Neural cell (in vitro differentiated cells): ENCODE measurements at regions not wholly inside any gene's neighbourhood (a gene's known extent, or its start where the extent isn't known, plus 50 kb on each side); places are given as distances from the start of the nearest gene placed in this dataset.

Experiments used
- H2AFZ ChIP-seq: fragments of 200-600, 300-800 bp; sonication (generic), shearing (Covaris generic); 2 replicates; pipeline ENCODE4 v1.6.0; 2014; ENCODE audit warnings: low read depth, mild to moderate bottlenecking, antibody characterized with exemption, low read length, moderate library complexity
- H3F3A ChIP-seq: fragments of 200-600 bp; shearing (Covaris generic); 2 replicates; pipeline ENCODE4 v1.6.1; 2016; ENCODE audit warnings: mild to moderate bottlenecking, moderate library complexity, mixed read lengths, antibody characterized with exemption, low read length; ENCODE audit not compliant: insufficient read depth, poor library complexity, severe bottlenecking
- H3K27ac ChIP-seq: fragments of 200-600, 300-800 bp; sonication (generic), shearing (Covaris generic); 2 replicates; pipeline ENCODE4 v1.5.1; 2014; ENCODE audit warnings: mild to moderate bottlenecking, low read length, moderate library complexity
- H3K27me3 ChIP-seq: fragments of 300-800, 200-600 bp; sonication (generic), shearing (Covaris generic); 2 replicates; pipeline ENCODE4 v1.6.0; 2014; ENCODE audit warnings: mild to moderate bottlenecking, low read depth, low read length, moderate library complexity; ENCODE audit not compliant: insufficient read depth
- H3K36me3 ChIP-seq: fragments of 300-800, 200-600 bp; sonication (generic), shearing (Covaris generic); 2 replicates; pipeline ENCODE4 v1.5.1; 2014; ENCODE audit warnings: mild to moderate bottlenecking, antibody characterized with exemption, low read length, moderate library complexity; ENCODE audit not compliant: insufficient read depth
- H3K4me2 ChIP-seq: fragments of 300-800, 200-600 bp; sonication (generic), shearing (Covaris generic); 2 replicates; pipeline ENCODE4 v1.6.0; 2014; ENCODE audit warnings: mild to moderate bottlenecking, low read length
- H3K4me3 ChIP-seq: fragments of 300-800, 200-600 bp; sonication (generic), shearing (Covaris generic); 2 replicates; pipeline ENCODE4 v1.5.1; 2014; ENCODE audit warnings: mild to moderate bottlenecking, low read length, moderate library complexity
- H3K79me2 ChIP-seq: fragments of 200-600 bp; shearing (Covaris generic); replicated peaks from 2 replicates; pipeline ENCODE4 v1.6.0; 2014; ENCODE audit warnings: mild to moderate bottlenecking, low read length, moderate library complexity; ENCODE audit not compliant: insufficient read depth
- H3K9ac ChIP-seq: fragments of 300-800, 200-600 bp; sonication (generic), shearing (Covaris generic); 2 replicates; pipeline ENCODE4 v1.6.1; 2016; ENCODE audit warnings: mild to moderate bottlenecking, low read length, mixed read lengths
- H3K9me2 ChIP-seq: fragments of 200-600 bp; shearing (Covaris generic); 2 replicates; pipeline ENCODE4 v1.6.1; 2016; ENCODE audit warnings: mild to moderate bottlenecking, low read length, mixed read lengths; ENCODE audit not compliant: insufficient read depth
- H3K9me3 ChIP-seq: fragments of 200-600, 300-800 bp; sonication (generic), shearing (Covaris generic); 2 replicates; pipeline ENCODE4 v1.6.1; 2016; ENCODE audit warnings: mild to moderate bottlenecking, mixed run types, low read length, moderate library complexity, mixed read lengths
- H4K20me1 ChIP-seq: fragments of 200-600 bp; shearing (Covaris generic); 2 replicates; pipeline ENCODE4 v1.6.1; 2016; ENCODE audit warnings: mild to moderate bottlenecking, mixed run types; ENCODE audit not compliant: insufficient read depth
- EP300 ChIP-seq: fragments of 450-650 bp; conservative IDR thresholded peaks from 2 replicates; pipeline ENCODE4 v1.6.1; 2014; ENCODE audit warnings: antibody characterized with exemption, mild to moderate bottlenecking, moderate library complexity; ENCODE audit not compliant: poor library complexity, severe bottlenecking
- EZH2 ChIP-seq: fragments of 200-600, 300-800 bp; shearing (Covaris generic), sonication (generic); IDR thresholded peaks from 2 replicates; pipeline ENCODE4 v1.6.1; 2014; ENCODE audit warnings: antibody characterized with exemption, low read length, borderline replicate concordance, mild to moderate bottlenecking; ENCODE audit not compliant: insufficient read depth, poor library complexity, severe bottlenecking
- MXI1 ChIP-seq: fragments of 450-650 bp; conservative IDR thresholded peaks from 2 replicates; pipeline ENCODE4 v1.6.1; 2014; ENCODE audit warnings: antibody characterized with exemption, mild to moderate bottlenecking; ENCODE audit not compliant: poor library complexity, severe bottlenecking
- POLR2AphosphoS5 ChIP-seq: IDR thresholded peaks from 2 replicates; pipeline ENCODE4 v1.6.1; 2012
- RAD21 ChIP-seq: fragments of 450-650 bp; conservative IDR thresholded peaks from 2 replicates; pipeline ENCODE4 v1.6.1; 2014; ENCODE audit warnings: antibody characterized with exemption, mild to moderate bottlenecking, moderate library complexity
- SMC3 ChIP-seq: fragments of 450-650 bp; conservative IDR thresholded peaks from 2 replicates; pipeline ENCODE4 v1.6.1; 2014; ENCODE audit warnings: antibody characterized with exemption, mild to moderate bottlenecking, moderate library complexity; ENCODE audit not compliant: poor library complexity
- TAF1 ChIP-seq: IDR thresholded peaks from 2 replicates; pipeline ENCODE4 v1.6.1; 2012; ENCODE audit warnings: low read depth
- TF ChIP-seq, protein P1 (sequence below): fragments of 450-650 bp; IDR thresholded peaks from 2 replicates; pipeline ENCODE4 v1.5.1; 2014; ENCODE audit warnings: antibody characterized with exemption, mild to moderate bottlenecking, moderate library complexity; ENCODE audit not compliant: poor library complexity, severe bottlenecking
- TF ChIP-seq, protein P2 (sequence below): IDR thresholded peaks from 2 replicates; pipeline ENCODE4 v1.6.1; 2012; ENCODE audit warnings: borderline replicate concordance

DNA sequence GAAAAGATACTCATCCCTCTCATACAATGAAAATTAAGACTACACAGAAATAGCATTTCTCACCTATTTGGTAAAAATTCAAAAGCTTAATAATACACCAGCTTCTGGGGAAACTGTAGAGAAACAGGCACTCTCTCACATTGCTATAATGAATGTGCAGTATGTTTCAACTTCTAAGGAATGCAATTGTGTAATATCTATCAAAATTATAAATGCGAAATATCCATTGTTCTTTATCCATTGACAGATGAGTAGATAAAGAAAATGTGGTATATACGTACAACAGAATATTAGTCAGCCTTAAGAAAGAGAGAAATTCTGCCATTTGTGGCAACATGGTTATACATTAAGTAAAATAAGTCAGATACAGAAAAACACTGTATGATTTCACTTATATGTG, 101.4 kb upstream of the OR9G4 start:
- Histone ChIP-seq H4K20me1 (no peaks in the 10 kb centered on the region), H3K9me2 (no peaks in the 10 kb centered on the region), H3K36me3 (no peaks in the 10 kb centered on the region), H3K27ac (no peak overlapping the region), H3K9me3 (no peaks in the 10 kb centered on the region), H3K79me2 (no peaks in the 10 kb centered on the region), H3K4me2 (no peak overlapping the region), H3K9ac (no peak overlapping the region), H3F3A (no peaks in the 10 kb centered on the region), H2AFZ (no peak overlapping the region), H3K27me3 (no peaks in the 10 kb centered on the region), H3K4me3 (no peak overlapping the region)
- no peak for TF ChIP-seq TAF1
- no peak for TF ChIP-seq POLR2AphosphoS5
- TF ChIP-seq SMC3: no peak
- TF ChIP-seq, protein P1, sequence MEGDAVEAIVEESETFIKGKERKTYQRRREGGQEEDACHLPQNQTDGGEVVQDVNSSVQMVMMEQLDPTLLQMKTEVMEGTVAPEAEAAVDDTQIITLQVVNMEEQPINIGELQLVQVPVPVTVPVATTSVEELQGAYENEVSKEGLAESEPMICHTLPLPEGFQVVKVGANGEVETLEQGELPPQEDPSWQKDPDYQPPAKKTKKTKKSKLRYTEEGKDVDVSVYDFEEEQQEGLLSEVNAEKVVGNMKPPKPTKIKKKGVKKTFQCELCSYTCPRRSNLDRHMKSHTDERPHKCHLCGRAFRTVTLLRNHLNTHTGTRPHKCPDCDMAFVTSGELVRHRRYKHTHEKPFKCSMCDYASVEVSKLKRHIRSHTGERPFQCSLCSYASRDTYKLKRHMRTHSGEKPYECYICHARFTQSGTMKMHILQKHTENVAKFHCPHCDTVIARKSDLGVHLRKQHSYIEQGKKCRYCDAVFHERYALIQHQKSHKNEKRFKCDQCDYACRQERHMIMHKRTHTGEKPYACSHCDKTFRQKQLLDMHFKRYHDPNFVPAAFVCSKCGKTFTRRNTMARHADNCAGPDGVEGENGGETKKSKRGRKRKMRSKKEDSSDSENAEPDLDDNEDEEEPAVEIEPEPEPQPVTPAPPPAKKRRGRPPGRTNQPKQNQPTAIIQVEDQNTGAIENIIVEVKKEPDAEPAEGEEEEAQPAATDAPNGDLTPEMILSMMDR: no peak
- no peak for TF ChIP-seq MXI1
- no peak for TF ChIP-seq RAD21
- TF ChIP-seq EP300: no peak

DNA sequence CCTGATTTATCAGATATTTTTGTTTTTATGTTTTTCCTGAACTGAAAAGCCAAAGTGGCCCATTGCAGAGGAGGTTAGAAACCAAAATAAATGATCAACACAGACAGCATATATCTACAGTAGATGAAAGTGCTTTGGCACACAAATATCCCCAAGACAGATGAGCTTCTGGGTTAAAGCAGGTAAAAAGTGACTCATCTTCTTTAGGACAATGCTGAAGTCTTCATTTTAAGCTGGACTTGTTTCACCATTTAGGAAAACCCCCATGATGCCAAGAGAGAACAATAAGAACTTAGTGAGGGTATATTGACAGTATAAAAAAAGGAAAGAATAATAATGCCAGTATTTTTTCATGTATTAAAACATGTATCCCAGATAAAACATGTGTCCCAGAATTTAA, 100.8 kb upstream of the OR9G4 start:
- no peaks in the 10 kb centered on the region for H4K20me1 ChIP-seq
- H3F3A ChIP-seq: no peaks in the 10 kb centered on the region
- H3K4me3 ChIP-seq: no peak overlapping the region
- no peaks in the 10 kb centered on the region for H3K27me3 ChIP-seq
- H2AFZ ChIP-seq: no peak overlapping the region
- H3K27ac ChIP-seq: no peak overlapping the region
- H3K4me2 ChIP-seq: no peak overlapping the region
- no peaks in the 10 kb centered on the region for H3K9me3 ChIP-seq
- TF ChIP-seq POLR2AphosphoS5 (no peak), SMC3 (no peak), RAD21 (no peak), MXI1 (no peak), EP300 (no peak)
- TF ChIP-seq, protein P1: no peak
- H3K36me3 ChIP-seq: no peaks in the 10 kb centered on the region
- H3K79me2 ChIP-seq: no peaks in the 10 kb centered on the region
- H3K9me2 ChIP-seq: no peaks in the 10 kb centered on the region
- H3K9ac ChIP-seq: no peak overlapping the region

DNA sequence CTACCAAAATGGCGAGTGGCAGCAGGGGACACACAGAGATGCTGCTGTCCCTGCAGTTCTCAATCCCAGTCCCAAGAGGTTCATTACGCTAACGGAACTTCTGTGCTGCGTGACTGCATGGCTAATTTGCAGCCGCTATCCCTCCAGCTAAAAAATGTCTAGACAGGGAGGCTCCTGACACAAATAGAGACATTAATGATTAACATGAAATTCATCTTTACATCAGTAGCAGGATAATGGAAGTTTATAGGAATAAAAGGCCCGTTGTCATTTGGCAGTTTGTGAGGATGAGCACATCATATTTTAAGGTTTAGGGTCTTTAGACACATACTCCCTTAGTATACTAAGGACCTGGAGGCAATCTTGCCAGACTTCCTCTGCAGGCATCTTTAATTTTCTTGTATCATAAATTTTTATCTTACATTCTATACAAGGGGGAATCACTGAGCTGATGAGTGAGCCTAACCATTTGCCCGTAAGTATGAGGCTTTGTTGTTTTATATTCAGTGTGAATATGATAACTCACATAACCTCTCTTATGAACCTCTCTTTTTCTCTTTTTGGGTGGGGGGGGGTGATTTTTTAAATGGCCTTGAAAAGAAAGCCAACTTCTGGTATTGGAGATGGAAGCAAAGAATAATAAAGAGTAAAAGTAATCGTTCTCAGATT, 99.8 kb upstream of the OR9G4 start:
- Histone ChIP-seq H2AFZ (no peak overlapping the region), H3K27ac (no peak overlapping the region), H3K9ac (no peak overlapping the region), H3K27me3 (no peaks in the 10 kb centered on the region), H3K9me2 (no peaks in the 10 kb centered on the region), H3K4me2 (no peak overlapping the region), H3K36me3 (no peaks in the 10 kb centered on the region), H3K9me3 (no peaks in the 10 kb centered on the region), H4K20me1 (no peaks in the 10 kb centered on the region), H3K4me3 (no peak overlapping the region), H3F3A (no peaks in the 10 kb centered on the region), H3K79me2 (no peaks in the 10 kb centered on the region)
- TF ChIP-seq EP300: no peak
- TF ChIP-seq EZH2: no peak
- TF ChIP-seq, protein P2, sequence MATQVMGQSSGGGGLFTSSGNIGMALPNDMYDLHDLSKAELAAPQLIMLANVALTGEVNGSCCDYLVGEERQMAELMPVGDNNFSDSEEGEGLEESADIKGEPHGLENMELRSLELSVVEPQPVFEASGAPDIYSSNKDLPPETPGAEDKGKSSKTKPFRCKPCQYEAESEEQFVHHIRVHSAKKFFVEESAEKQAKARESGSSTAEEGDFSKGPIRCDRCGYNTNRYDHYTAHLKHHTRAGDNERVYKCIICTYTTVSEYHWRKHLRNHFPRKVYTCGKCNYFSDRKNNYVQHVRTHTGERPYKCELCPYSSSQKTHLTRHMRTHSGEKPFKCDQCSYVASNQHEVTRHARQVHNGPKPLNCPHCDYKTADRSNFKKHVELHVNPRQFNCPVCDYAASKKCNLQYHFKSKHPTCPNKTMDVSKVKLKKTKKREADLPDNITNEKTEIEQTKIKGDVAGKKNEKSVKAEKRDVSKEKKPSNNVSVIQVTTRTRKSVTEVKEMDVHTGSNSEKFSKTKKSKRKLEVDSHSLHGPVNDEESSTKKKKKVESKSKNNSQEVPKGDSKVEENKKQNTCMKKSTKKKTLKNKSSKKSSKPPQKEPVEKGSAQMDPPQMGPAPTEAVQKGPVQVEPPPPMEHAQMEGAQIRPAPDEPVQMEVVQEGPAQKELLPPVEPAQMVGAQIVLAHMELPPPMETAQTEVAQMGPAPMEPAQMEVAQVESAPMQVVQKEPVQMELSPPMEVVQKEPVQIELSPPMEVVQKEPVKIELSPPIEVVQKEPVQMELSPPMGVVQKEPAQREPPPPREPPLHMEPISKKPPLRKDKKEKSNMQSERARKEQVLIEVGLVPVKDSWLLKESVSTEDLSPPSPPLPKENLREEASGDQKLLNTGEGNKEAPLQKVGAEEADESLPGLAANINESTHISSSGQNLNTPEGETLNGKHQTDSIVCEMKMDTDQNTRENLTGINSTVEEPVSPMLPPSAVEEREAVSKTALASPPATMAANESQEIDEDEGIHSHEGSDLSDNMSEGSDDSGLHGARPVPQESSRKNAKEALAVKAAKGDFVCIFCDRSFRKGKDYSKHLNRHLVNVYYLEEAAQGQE: no peak
- TF ChIP-seq MXI1: no peak
- TF ChIP-seq TAF1: no peak
- TF ChIP-seq, protein P1: no peak
- TF ChIP-seq POLR2AphosphoS5: no peak
- TF ChIP-seq RAD21: no peak
- no peak for TF ChIP-seq SMC3
